Panc1 (cell line): ENCODE measurements at regions not wholly inside any gene's neighbourhood (a gene's known extent, or its start where the extent isn't known, plus 50 kb on each side); places are given as distances from the start of the nearest gene placed in this dataset.

Experiments used
- POLR2AphosphoS5 ChIP-seq: IDR thresholded peaks from 2 replicates; pipeline ENCODE4 v1.6.1; 2012; ENCODE audit warnings: mild to moderate bottlenecking, low read depth, low read length, moderate library complexity
- REST ChIP-seq, 2 experiments: IDR thresholded peaks; 2 replicates each; pipeline ENCODE4 v1.6.1; 2011 to 2012; ENCODE audit warnings: low read depth in 2 of 2, control low read depth in 1 of 2, low read length in 1 of 2, mild to moderate bottlenecking in 1 of 2, moderate library complexity in 1 of 2; ENCODE audit not compliant: insufficient read depth in 1 of 2
- SIN3A ChIP-seq: IDR thresholded peaks from 2 replicates; pipeline ENCODE4 v1.6.1; 2012; ENCODE audit warnings: low read depth, mild to moderate bottlenecking, low read length, moderate library complexity, borderline replicate concordance; ENCODE audit not compliant: insufficient read depth
- TF ChIP-seq, protein P1 (sequence below): fragments of 450-650 bp; IDR thresholded peaks from 2 replicates; pipeline ENCODE4 v1.5.1; 2017; ENCODE audit warnings: mild to moderate bottlenecking

GRCh38 chr1:115139381-115139780 lies 50.1 kb upstream of the TSPAN2 start:
- TF ChIP-seq, protein P1, sequence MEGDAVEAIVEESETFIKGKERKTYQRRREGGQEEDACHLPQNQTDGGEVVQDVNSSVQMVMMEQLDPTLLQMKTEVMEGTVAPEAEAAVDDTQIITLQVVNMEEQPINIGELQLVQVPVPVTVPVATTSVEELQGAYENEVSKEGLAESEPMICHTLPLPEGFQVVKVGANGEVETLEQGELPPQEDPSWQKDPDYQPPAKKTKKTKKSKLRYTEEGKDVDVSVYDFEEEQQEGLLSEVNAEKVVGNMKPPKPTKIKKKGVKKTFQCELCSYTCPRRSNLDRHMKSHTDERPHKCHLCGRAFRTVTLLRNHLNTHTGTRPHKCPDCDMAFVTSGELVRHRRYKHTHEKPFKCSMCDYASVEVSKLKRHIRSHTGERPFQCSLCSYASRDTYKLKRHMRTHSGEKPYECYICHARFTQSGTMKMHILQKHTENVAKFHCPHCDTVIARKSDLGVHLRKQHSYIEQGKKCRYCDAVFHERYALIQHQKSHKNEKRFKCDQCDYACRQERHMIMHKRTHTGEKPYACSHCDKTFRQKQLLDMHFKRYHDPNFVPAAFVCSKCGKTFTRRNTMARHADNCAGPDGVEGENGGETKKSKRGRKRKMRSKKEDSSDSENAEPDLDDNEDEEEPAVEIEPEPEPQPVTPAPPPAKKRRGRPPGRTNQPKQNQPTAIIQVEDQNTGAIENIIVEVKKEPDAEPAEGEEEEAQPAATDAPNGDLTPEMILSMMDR: no peak
- TF ChIP-seq POLR2AphosphoS5 (no peak), REST (IDR thresholded peaks at IDR 0.05; ENCODE audit: insufficient read depth in 1 of 2, low read depth in 2 of 2, low read length in 1 of 2) (no peak), SIN3A (no peak)
